ENCODE measurements at regions not wholly inside any gene's neighbourhood (a gene's known extent, or its start where the extent isn't known, plus 50 kb on each side); places are given as distances from the start of the nearest gene placed in this dataset.

DNA sequence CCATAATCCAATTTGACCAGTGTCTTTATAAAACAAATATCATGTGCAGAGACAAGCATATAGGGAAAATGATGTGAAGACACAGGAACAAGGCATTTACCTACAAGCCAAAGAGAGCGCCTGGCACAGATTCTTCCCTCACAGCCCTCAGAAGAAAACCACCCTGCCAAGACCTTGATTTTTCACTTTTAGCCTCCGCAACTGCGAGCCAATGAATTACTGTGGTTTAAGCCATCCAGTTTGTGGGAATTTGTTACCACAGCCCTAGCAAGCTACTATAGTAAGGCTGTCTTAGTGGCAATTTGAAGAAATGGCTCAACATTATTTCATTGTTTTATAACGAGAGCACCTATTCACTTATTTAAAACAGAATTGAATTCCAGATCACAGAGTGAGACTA, 85.7 kb upstream of the CCDC190 start:
- Histone ChIP-seq H2AFZ (ENCODE audit: low read length) (no peak overlapping the region), H3K79me2 (ENCODE audit: low read length) (no peaks in the 10 kb centered on the region), H3K9me2 (replicated peaks; ENCODE audit: insufficient read depth, low read length) (no peaks in the 10 kb centered on the region), H3K4me3 (ENCODE audit: low read length) (no peak overlapping the region), H3K9ac (ENCODE audit: low read length) (no peak overlapping the region), H3K4me2 (ENCODE audit: low read depth, low read length) (no peak overlapping the region), H4K20me1 (ENCODE audit: insufficient read depth, low read length) (no peaks in the 10 kb centered on the region), H3K27ac (ENCODE audit: low read length) (no peak overlapping the region), H3K9me3 (replicated peaks; ENCODE audit: insufficient read depth, low read length) (no peaks in the 10 kb centered on the region), H3K4me1 (ENCODE audit: low read length) (peaks cover 7% of the 10 kb centered on the region; the same call in 1 of the 2 replicates), H3K27me3 (replicated peaks; ENCODE audit: insufficient read depth, low read length) (no peaks in the 10 kb centered on the region), H3K36me3 (replicated peaks; ENCODE audit: insufficient read depth, low read length) (no peaks in the 10 kb centered on the region), H3F3A (ENCODE audit: insufficient read depth, low read length) (no peaks in the 10 kb centered on the region)
- no peak for TF ChIP-seq EZH2 (optimal IDR thresholded peaks at IDR 0.05; ENCODE audit: low read depth, low read length)
- TF ChIP-seq, protein P1, sequence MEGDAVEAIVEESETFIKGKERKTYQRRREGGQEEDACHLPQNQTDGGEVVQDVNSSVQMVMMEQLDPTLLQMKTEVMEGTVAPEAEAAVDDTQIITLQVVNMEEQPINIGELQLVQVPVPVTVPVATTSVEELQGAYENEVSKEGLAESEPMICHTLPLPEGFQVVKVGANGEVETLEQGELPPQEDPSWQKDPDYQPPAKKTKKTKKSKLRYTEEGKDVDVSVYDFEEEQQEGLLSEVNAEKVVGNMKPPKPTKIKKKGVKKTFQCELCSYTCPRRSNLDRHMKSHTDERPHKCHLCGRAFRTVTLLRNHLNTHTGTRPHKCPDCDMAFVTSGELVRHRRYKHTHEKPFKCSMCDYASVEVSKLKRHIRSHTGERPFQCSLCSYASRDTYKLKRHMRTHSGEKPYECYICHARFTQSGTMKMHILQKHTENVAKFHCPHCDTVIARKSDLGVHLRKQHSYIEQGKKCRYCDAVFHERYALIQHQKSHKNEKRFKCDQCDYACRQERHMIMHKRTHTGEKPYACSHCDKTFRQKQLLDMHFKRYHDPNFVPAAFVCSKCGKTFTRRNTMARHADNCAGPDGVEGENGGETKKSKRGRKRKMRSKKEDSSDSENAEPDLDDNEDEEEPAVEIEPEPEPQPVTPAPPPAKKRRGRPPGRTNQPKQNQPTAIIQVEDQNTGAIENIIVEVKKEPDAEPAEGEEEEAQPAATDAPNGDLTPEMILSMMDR (IDR thresholded peaks at IDR 0.05; ENCODE audit: low read length) = no peak
- TF ChIP-seq EZH2phosphoT487 (IDR thresholded peaks at IDR 0.05; ENCODE audit: low read length) = no peak
- no peak for DNase-seq

DNA sequence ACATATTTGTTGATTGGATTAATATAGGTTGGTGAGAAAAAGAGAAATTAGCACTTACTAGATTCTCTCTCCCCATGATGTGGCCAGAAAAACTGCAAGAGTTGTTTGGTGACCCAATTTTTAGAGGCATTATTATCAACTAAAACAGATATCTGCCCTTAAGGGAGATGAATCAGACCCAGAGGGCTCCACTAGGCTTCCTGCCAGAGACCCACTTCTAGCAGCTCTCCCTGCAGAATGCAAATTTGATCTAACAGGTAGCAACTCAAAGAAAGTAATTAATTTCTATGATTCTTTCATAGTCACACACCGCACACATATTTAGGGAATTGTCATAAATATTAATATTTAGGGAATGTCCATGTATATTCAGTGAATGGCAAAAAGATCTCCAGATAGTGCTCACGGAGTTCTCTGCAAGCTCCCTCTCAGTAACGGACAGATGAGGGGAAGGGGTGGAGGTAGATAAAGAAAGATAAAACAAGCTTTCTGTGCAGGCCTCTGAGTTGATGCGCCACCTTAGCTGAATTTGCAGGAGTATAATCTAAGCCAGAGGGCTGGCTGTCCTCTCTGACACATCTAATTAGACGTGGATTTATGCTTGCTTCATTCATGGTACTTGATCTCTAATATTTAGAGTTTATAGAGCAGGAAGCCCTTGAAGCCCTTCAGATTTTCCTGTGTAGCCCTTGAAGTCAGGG, 84.1 kb upstream of the CCDC190 start:
- Histone ChIP-seq H4K20me1 (ENCODE audit: insufficient read depth, low read length) (no peaks in the 10 kb centered on the region), H3K4me2 (ENCODE audit: low read depth, low read length) (no peak overlapping the region), H3K9ac (ENCODE audit: low read length) (no peak overlapping the region), H2AFZ (ENCODE audit: low read length) (no peak overlapping the region), H3K79me2 (ENCODE audit: low read length) (no peaks in the 10 kb centered on the region), H3K9me2 (replicated peaks; ENCODE audit: insufficient read depth, low read length) (no peaks in the 10 kb centered on the region), H3F3A (ENCODE audit: insufficient read depth, low read length) (no peaks in the 10 kb centered on the region), H3K27me3 (replicated peaks; ENCODE audit: insufficient read depth, low read length) (no peaks in the 10 kb centered on the region), H3K27ac (ENCODE audit: low read length) (no peak overlapping the region), H3K4me3 (ENCODE audit: low read length) (no peak overlapping the region), H3K36me3 (replicated peaks; ENCODE audit: insufficient read depth, low read length) (no peaks in the 10 kb centered on the region), H3K9me3 (replicated peaks; ENCODE audit: insufficient read depth, low read length) (no peaks in the 10 kb centered on the region), H3K4me1 (ENCODE audit: low read length) (no peaks in the 10 kb centered on the region)
- TF ChIP-seq, protein P1 (IDR thresholded peaks at IDR 0.05; ENCODE audit: low read length) = no peak
- TF ChIP-seq EZH2phosphoT487 (IDR thresholded peaks at IDR 0.05; ENCODE audit: low read length) (no peak), EZH2 (optimal IDR thresholded peaks at IDR 0.05; ENCODE audit: low read depth, low read length) (no peak)
- DNase-seq = no peak

DNA sequence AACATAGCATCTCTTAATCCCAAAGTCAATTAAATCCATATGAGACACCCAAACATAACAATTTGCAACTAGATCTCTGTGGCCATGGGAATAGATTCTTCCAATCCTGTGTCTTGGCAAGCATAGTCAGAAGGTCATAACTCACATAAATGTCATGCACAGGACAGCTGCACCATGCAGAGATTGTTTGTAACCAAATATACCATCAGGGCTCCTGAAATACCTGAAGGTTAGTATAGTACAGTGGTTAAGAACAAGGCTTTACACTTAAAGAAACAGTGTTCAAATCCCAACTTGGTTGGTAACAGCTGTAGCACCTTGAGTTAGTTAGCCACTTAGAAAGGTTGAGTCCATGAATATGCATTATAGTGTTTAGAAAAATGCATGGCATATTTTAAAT, 82.6 kb upstream of the CCDC190 start:
- Histone ChIP-seq H3K9me2 (replicated peaks; ENCODE audit: insufficient read depth, low read length) (no peaks in the 10 kb centered on the region), H2AFZ (ENCODE audit: low read length) (no peak overlapping the region), H3K4me2 (ENCODE audit: low read depth, low read length) (no peak overlapping the region), H3K79me2 (ENCODE audit: low read length) (no peaks in the 10 kb centered on the region), H4K20me1 (ENCODE audit: insufficient read depth, low read length) (no peaks in the 10 kb centered on the region), H3F3A (ENCODE audit: insufficient read depth, low read length) (no peaks in the 10 kb centered on the region), H3K9ac (ENCODE audit: low read length) (no peak overlapping the region), H3K9me3 (replicated peaks; ENCODE audit: insufficient read depth, low read length) (no peaks in the 10 kb centered on the region), H3K27ac (ENCODE audit: low read length) (no peak overlapping the region), H3K4me3 (ENCODE audit: low read length) (no peak overlapping the region), H3K27me3 (replicated peaks; ENCODE audit: insufficient read depth, low read length) (no peaks in the 10 kb centered on the region), H3K4me1 (ENCODE audit: low read length) (no peaks in the 10 kb centered on the region), H3K36me3 (replicated peaks; ENCODE audit: insufficient read depth, low read length) (no peaks in the 10 kb centered on the region)
- DNase-seq = no peak
- TF ChIP-seq EZH2 (optimal IDR thresholded peaks at IDR 0.05; ENCODE audit: low read depth, low read length) = no peak
- TF ChIP-seq EZH2phosphoT487 (IDR thresholded peaks at IDR 0.05; ENCODE audit: low read length) = no peak
- TF ChIP-seq, protein P1 (IDR thresholded peaks at IDR 0.05; ENCODE audit: low read length) = no peak

All from MM.1S (cell line).